Calu3 (cell line): ENCODE measurements at regions not wholly inside any gene's neighbourhood (a gene's known extent, or its start where the extent isn't known, plus 50 kb on each side); places are given as distances from the start of the nearest gene placed in this dataset.
A peak's percentile ranks its signal among the peaks of the same experiment; 100 is the strongest.

Experiments used
- BruUV-seq: library from RNA; stranded (reverse); fragments of 400-500 nt; replicated peaks from 2 replicates; lab custom pipeline; 2021; lab: Mats Ljungman, UMichigan
- CTCF ChIA-PET: fragments of 300-600 bp; sonication (Branson Sonifier 250); formaldehyde crosslinking; loops from one replicate; lab custom pipeline; 2022; ENCODE audit warnings: antibody characterized with exemption; lab: Charles Lee
- DNase-seq: peaks from one replicate; pipeline ENCODE4 v3.0.0; 2022
- H3K27ac Mint-ChIP-seq: one replicate; pipeline ENCODE4 v1.8.0; 2022; ENCODE audit warnings: mixed read lengths; ENCODE audit not compliant: unreplicated experiment
- H3K27me3 Mint-ChIP-seq: one replicate; pipeline ENCODE4 v1.8.0; 2022; ENCODE audit warnings: mixed read lengths; ENCODE audit not compliant: unreplicated experiment
- H3K36me3 Mint-ChIP-seq: one replicate; pipeline ENCODE4 v1.8.0; 2022; ENCODE audit warnings: mild to moderate bottlenecking, moderate library complexity, mixed read lengths; ENCODE audit not compliant: insufficient read depth, unreplicated experiment
- H3K4me1 Mint-ChIP-seq: one replicate; pipeline ENCODE4 v1.8.0; 2022; ENCODE audit warnings: mild to moderate bottlenecking, low read depth, mixed read lengths; ENCODE audit not compliant: unreplicated experiment
- H3K4me3 Mint-ChIP-seq: one replicate; pipeline ENCODE4 v1.8.0; 2022; ENCODE audit warnings: mild to moderate bottlenecking, low read depth, moderate library complexity, mixed read lengths; ENCODE audit not compliant: unreplicated experiment
- H3K9me3 Mint-ChIP-seq: one replicate; pipeline ENCODE4 v1.8.0; 2022; ENCODE audit warnings: low read depth, mixed read lengths; ENCODE audit not compliant: unreplicated experiment
- CTCF ChIP-seq: fragments of 200-600 bp; IDR thresholded peaks from one replicate; pipeline ENCODE4 v1.8.0; 2022; ENCODE audit warnings: antibody characterized with exemption; ENCODE audit not compliant: unreplicated experiment
- intact Hi-C: fragments of 100-400 bp; cut with micrococcal nuclease; formaldehyde crosslinking; loops from one replicate; pipeline ENCODE4 v1.10.0; 2022; ENCODE audit not compliant: unreplicated experiment

- no TSS peak for BruUV-seq
- Mint-ChIP-seq H3K9me3 (no peaks in the 10 kb centered on the region), H3K27me3 (peaks cover 65% of the 10 kb centered on the region), H3K36me3 (no peaks in the 10 kb centered on the region), H3K27ac (no peak overlapping the region), H3K4me1 (no peaks in the 10 kb centered on the region), H3K4me3 (no peak overlapping the region)
- DNase-seq = no peak
- intact Hi-C loops = no loop called here
- TF ChIP-seq CTCF = no peak
- CTCF ChIA-PET = no interaction called here
These were observed 377.8 kb upstream of the TNRC6C start for GRCh38 chr17:77580531-77581270.

- TF ChIP-seq CTCF = no peak
- CTCF ChIA-PET = no interaction called here
- Mint-ChIP-seq H3K36me3 (no peaks in the 10 kb centered on the region), H3K27me3 (peaks cover 65% of the 10 kb centered on the region), H3K4me3 (no peak overlapping the region), H3K4me1 (no peaks in the 10 kb centered on the region), H3K27ac (no peak overlapping the region), H3K9me3 (no peaks in the 10 kb centered on the region)
- intact Hi-C loops = no loop called here
- DNase-seq = no peak
- BruUV-seq = no TSS peak
These were observed 377.0 kb upstream of the TNRC6C start for GRCh38 chr17:77581480-77581879.

GRCh38 chr17:77585142-77585860 is 373.2 kb upstream of the TNRC6C start:
- Mint-ChIP-seq H3K27me3 (peaks cover 54% of the 10 kb centered on the region), H3K9me3 (no peaks in the 10 kb centered on the region), H3K4me3 (no peak overlapping the region), H3K4me1 (no peaks in the 10 kb centered on the region), H3K36me3 (no peaks in the 10 kb centered on the region), H3K27ac (no peak overlapping the region)
- no peak for TF ChIP-seq CTCF
- CTCF ChIA-PET = no interaction called here
- intact Hi-C loops = no loop called here
- DNase-seq = no peak
- BruUV-seq = no TSS peak

GRCh38 chr17:77590951-77591735 is 367.4 kb upstream of the TNRC6C start:
- no peak overlapping the region for H3K4me3 Mint-ChIP-seq
- no TSS peak for BruUV-seq
- intact Hi-C loops = no loop called here
- no peaks in the 10 kb centered on the region for H3K36me3 Mint-ChIP-seq
- H3K27ac Mint-ChIP-seq = peak overlapping the region; percentile 51
- no peaks in the 10 kb centered on the region for H3K4me1 Mint-ChIP-seq
- DNase-seq = peak; percentile 52
- H3K9me3 Mint-ChIP-seq = no peaks in the 10 kb centered on the region
- peaks cover 84% of the 10 kb centered on the region for H3K27me3 Mint-ChIP-seq
- TF ChIP-seq CTCF = no peak
- CTCF ChIA-PET = interaction anchor here (0.6 kb wide), 1 partner anchor 1251 kb away, joined by 7 read pairs; no protein-coding TSS in a partner anchor
